AG04450 (cell line): ENCODE measurements at regions not wholly inside any gene's neighbourhood (a gene's known extent, or its start where the extent isn't known, plus 50 kb on each side); places are given as distances from the start of the nearest gene placed in this dataset.

Experiments
- CTCF ChIA-PET: fragments of 300-600, 350-600 bp; formaldehyde crosslinking; extraction: SDS; loops from one replicate; lab custom pipeline; 2022; ENCODE audit warnings: antibody characterized with exemption, inconsistent platforms; lab: Charles Lee
- POLR2A ChIA-PET: fragments of 350-600 bp; formaldehyde crosslinking; extraction: SDS; loops from one replicate; lab custom pipeline; 2021; ENCODE audit warnings: antibody characterized with exemption, inconsistent platforms; lab: Yijun Ruan, JAX
- DNase-seq: peaks from one replicate; pipeline ENCODE4 v3.0.0-alpha.2; 2011; ENCODE audit warnings: low read depth, low spot score
- H3K27ac ChIP-seq: one replicate; pipeline ENCODE4 v1.5.1; 2012; ENCODE audit warnings: low read depth, low read length, control low read depth
- H3K27me3 ChIP-seq: one replicate; pipeline ENCODE4 v1.6.0; 2012; ENCODE audit warnings: low read length; ENCODE audit not compliant: control insufficient read depth, insufficient read depth
- H3K4me3 ChIP-seq: 2 replicates; pipeline ENCODE4 v1.5.1; 2011; ENCODE audit warnings: mild to moderate bottlenecking, low read depth, low read length, control low read depth
- H3K9me3 ChIP-seq: 2 replicates; pipeline ENCODE4 v1.5.1; 2012; ENCODE audit warnings: low read length; ENCODE audit not compliant: control insufficient read depth, insufficient read depth
- TF ChIP-seq, protein P1 (sequence below): IDR thresholded peaks from 2 replicates; pipeline ENCODE4 v1.5.1; 2011; ENCODE audit warnings: low read depth, low read length, control low read depth, inconsistent platforms

DNA sequence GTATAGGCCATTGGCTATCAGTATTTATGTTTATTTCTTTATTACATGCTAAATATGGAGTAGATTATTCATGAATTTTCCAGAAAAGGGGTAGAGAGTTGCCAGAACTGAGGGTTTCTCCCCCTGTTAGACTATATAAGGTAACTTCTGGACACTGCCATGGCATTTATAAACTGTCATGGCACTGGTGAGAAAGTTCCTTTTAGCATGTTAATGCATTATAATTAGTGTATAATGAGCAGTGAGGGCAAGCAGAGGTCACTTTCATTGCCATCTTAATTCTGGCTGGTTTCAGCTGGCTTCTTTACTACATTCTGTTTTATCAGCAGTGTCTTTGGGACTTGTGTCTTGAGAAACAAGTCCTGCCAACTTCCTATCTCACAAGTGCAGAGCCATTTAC is 220.0 kb upstream of the CNR1 start:
- H3K9me3 ChIP-seq, result peaks cover 4% of the 10 kb centered on the region; the same call in 1 of the 2 replicates
- no peaks in the 10 kb centered on the region for H3K27me3 ChIP-seq
- no peak overlapping the region for H3K4me3 ChIP-seq
- ChIA-PET CTCF (no interaction called here), POLR2A (no interaction called here)
- no peak for DNase-seq
- TF ChIP-seq, protein P1, sequence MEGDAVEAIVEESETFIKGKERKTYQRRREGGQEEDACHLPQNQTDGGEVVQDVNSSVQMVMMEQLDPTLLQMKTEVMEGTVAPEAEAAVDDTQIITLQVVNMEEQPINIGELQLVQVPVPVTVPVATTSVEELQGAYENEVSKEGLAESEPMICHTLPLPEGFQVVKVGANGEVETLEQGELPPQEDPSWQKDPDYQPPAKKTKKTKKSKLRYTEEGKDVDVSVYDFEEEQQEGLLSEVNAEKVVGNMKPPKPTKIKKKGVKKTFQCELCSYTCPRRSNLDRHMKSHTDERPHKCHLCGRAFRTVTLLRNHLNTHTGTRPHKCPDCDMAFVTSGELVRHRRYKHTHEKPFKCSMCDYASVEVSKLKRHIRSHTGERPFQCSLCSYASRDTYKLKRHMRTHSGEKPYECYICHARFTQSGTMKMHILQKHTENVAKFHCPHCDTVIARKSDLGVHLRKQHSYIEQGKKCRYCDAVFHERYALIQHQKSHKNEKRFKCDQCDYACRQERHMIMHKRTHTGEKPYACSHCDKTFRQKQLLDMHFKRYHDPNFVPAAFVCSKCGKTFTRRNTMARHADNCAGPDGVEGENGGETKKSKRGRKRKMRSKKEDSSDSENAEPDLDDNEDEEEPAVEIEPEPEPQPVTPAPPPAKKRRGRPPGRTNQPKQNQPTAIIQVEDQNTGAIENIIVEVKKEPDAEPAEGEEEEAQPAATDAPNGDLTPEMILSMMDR, result no peak
- no peak overlapping the region for H3K27ac ChIP-seq

DNA sequence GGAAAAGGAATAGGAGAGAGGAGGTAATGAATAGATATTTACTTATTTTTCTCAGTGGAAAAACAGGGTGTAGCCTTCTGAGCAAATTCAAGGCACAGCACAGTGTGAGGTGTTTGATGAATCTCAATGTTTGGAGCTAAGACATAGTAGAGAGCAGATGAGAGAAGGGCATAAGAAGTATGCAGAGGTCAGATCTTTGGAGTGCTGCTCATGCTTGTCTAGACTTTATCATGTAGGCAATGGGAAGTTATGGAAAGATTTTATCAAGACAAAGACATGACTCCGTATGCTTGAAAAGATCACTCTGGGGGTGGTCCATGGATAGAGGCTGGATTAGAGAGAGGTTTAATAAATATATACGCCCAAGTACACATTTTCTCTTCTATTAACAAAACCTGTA is 217.0 kb upstream of the CNR1 start:
- Histone ChIP-seq H3K4me3 (no peak overlapping the region), H3K27ac (no peak overlapping the region), H3K27me3 (no peaks in the 10 kb centered on the region), H3K9me3 (no peaks in the 10 kb centered on the region)
- TF ChIP-seq, protein P1, result no peak
- CTCF ChIA-PET, result no interaction called here
- no peak for DNase-seq
- POLR2A ChIA-PET, result no interaction called here

DNA sequence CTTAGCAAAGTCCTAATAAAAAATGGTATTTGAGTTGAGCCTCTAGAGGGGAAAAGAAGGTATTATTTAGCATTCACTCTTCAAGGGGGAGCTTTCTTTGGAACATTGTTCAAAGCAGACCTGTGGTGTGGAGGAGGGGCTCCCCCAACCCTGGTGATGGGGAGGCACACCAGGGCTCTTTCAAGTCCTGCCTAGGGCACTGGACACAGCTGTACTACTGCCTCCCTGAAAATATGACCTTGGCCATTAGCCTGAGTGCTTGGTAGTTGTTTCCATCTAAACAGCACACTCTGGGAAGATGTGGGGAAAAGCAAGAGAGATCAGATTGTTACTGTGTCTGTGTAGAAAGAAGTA is 215.1 kb upstream of the CNR1 start:
- CTCF ChIA-PET, result no interaction called here
- Histone ChIP-seq H3K27ac (no peak overlapping the region), H3K27me3 (no peaks in the 10 kb centered on the region), H3K4me3 (no peak overlapping the region), H3K9me3 (no peaks in the 10 kb centered on the region)
- POLR2A ChIA-PET, result no interaction called here
- TF ChIP-seq, protein P1, result no peak
- DNase-seq, result no peak

DNA sequence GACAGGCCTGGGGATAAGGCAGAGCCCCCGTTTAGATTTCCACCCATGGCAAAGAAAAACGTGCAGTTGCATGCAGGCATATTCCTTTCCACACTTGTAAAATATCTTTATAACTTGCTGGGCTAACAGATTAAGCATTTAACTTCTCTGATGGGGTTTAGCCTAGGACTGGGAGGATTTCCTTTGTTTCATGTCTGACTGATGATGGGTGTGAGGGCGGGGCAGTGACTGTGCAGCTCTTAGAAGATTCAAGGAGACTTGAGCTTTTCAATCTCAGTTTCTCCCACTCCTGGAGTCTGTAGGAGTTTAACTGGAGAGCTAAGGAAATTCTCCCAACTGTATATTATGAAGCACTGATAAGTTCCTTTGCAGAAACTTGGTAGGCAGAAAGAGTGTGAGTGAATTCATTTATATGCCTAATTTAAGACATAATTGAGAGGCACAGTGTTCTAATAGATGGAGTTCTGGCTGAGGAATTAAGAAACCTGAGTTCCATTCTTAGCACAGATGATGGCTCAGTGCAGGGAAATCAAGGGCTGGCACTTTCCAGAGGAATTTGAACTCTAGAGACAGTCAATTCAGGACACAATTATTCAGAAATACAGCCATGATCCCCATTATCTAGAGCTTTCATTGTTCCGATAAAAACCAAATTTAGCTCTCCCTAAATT is 214.6 kb upstream of the CNR1 start:
- CTCF ChIA-PET, result interaction anchor here (0.6 kb wide), 1 partner anchor 33 kb away, joined by 5 read pairs; no protein-coding TSS in a partner anchor
- no peak overlapping the region for H3K4me3 ChIP-seq
- no peaks in the 10 kb centered on the region for H3K9me3 ChIP-seq
- POLR2A ChIA-PET, result interaction anchor here (0.5 kb wide), 1 partner anchor 563 kb away, joined by 3 read pairs; no protein-coding TSS in a partner anchor
- TF ChIP-seq, protein P1, result no peak
- no peak for DNase-seq
- no peaks in the 10 kb centered on the region for H3K27me3 ChIP-seq
- no peak overlapping the region for H3K27ac ChIP-seq

DNA sequence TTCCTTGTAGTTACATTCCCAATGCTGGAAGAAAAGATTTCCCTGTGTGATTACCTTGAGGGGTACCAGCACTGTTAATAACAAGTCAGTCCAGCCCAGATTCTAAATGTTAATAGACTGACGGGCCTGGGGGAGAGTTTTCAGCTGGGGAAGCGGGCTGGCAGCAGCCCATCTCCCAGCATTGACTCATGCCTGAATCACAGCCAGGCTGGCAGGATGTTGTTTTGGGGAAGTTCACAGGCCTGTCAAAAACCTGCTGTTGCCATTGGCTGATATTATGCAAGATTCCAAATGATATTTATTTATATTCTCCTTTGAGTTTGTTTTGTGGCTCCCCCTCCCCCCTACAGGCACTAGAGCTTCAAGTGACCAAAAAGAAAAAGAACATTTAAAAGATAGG is 213.9 kb upstream of the CNR1 start:
- TF ChIP-seq, protein P1, result no peak
- ChIA-PET POLR2A (interaction anchor here (0.5 kb wide), 1 partner anchor 562 kb away, joined by 3 read pairs; no protein-coding TSS in a partner anchor), CTCF (interaction anchor here (0.6 kb wide), 1 partner anchor 34 kb away, joined by 5 read pairs; no protein-coding TSS in a partner anchor)
- H3K27me3 ChIP-seq, result no peaks in the 10 kb centered on the region
- H3K27ac ChIP-seq, result no peak overlapping the region
- no peak for DNase-seq
- no peak overlapping the region for H3K4me3 ChIP-seq
- H3K9me3 ChIP-seq, result no peaks in the 10 kb centered on the region
